GM18505 (cell line): ENCODE measurements at regions not wholly inside any gene's neighbourhood (a gene's known extent, or its start where the extent isn't known, plus 50 kb on each side); places are given as distances from the start of the nearest gene placed in this dataset.

ENCODE experiments used
- ATAC-seq: cut with Tn5 transposase; IDR thresholded peaks from one replicate; pipeline ENCODE4 v1.9.1; 2021; ENCODE audit not compliant: unreplicated experiment
- POLR2A ChIP-seq: IDR thresholded peaks from 4 replicates; pipeline ENCODE4 v1.6.1; 2011; ENCODE audit warnings: borderline replicate concordance; ENCODE audit not compliant: insufficient read depth, insufficient read length; ENCODE audit errors: extremely low read depth

GRCh38 chr11:92475316-92475715 is 250.7 kb downstream of the FAT3 start:
- ATAC-seq, result no peak
- TF ChIP-seq POLR2A, result no peak

GRCh38 chr11:92475819-92476218 is 251.2 kb downstream of the FAT3 start:
- ATAC-seq, result no peak
- no peak for TF ChIP-seq POLR2A

GRCh38 chr11:92477686-92478085 is 253.1 kb downstream of the FAT3 start:
- no peak for ATAC-seq
- no peak for TF ChIP-seq POLR2A

- no peak for TF ChIP-seq POLR2A
- ATAC-seq, result no peak
Observed at GRCh38 chr11:92480499-92480898, 255.9 kb downstream of the FAT3 start.

GRCh38 chr11:92482492-92483060 is 258.0 kb downstream of the FAT3 start:
- ATAC-seq, result no peak
- no peak for TF ChIP-seq POLR2A

GRCh38 chr11:92484570-92484969 is 260.0 kb downstream of the FAT3 start:
- ATAC-seq, result no peak
- no peak for TF ChIP-seq POLR2A

GRCh38 chr11:92489826-92490399 is 265.3 kb downstream of the FAT3 start:
- no peak for TF ChIP-seq POLR2A
- no peak for ATAC-seq

GRCh38 chr11:92492372-92492771 is 267.8 kb downstream of the FAT3 start:
- TF ChIP-seq POLR2A, result no peak
- ATAC-seq, result no peak

GRCh38 chr11:92495107-92495793 is 270.6 kb downstream of the FAT3 start:
- no peak for TF ChIP-seq POLR2A

GRCh38 chr11:92500453-92500852 is 275.8 kb downstream of the FAT3 start:
- no peak for TF ChIP-seq POLR2A
- no peak for ATAC-seq

More at GRCh38 chr11:92495107-92495793, 270.6 kb downstream of the FAT3 start:
- no peak for ATAC-seq

- TF ChIP-seq POLR2A, result no peak
- no peak for ATAC-seq
Observed at GRCh38 chr11:92501066-92501739, 276.6 kb downstream of the FAT3 start.

GRCh38 chr11:92504004-92504403 is 279.4 kb downstream of the FAT3 start:
- no peak for TF ChIP-seq POLR2A
- no peak for ATAC-seq

GRCh38 chr11:92504534-92504933 is 279.9 kb downstream of the FAT3 start:
- ATAC-seq, result no peak
- TF ChIP-seq POLR2A, result no peak

GRCh38 chr11:92505689-92506088 is 281.1 kb downstream of the FAT3 start:
- ATAC-seq, result no peak
- no peak for TF ChIP-seq POLR2A
